ENCODE measurements at regions not wholly inside any gene's neighbourhood (a gene's known extent, or its start where the extent isn't known, plus 50 kb on each side); places are given as distances from the start of the nearest gene placed in this dataset.
"Not testable (repeated sequence)": the region's sequence is repeated elsewhere in the genome, so short reads cannot be mapped to it uniquely, and the experiment has no call there.

GRCh38 chr17:83159204-83160049 is 80.0 kb downstream of the METRNL start:
- DNase-seq (ENCODE audit: low read depth in 2 of 2), result no peak

GRCh38 chr17:83160443-83161297 is 81.3 kb downstream of the METRNL start:
- no peak for DNase-seq (ENCODE audit: low read depth in 2 of 2)

DNA sequence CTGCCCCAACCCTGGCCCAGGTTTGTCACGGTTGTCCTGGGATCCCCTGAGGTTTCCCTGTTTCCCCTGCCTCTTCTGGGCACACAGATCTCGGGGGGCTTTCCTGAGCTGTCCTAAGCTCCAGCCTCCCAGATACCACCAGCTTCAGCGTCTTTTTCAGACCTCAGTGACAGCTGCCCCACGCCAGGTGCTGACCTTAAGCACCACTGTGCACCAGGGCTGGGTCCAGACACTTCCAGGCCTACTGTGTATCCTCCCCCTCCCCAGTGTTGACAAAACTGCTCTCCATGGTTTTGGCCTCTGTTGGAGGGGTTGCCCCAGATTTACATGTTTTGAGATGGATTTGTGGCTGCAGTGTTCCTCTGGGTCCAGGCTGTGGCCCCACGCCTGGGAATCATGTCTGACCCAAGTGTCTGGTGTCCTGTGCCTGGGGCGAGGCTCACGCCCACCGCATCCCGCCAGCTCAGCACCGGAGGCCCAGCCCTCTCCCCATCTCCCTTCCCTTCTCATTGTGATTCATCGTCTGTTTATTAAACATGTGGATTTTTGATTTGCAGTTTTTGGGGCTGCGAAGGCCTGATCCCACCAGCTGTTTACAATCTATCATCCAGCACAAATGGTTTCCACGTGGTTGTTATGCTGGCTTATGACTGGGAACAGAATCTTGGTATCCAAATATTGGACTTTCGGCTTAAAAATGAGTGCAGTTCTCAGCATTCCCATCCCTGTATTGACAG is 82.1 kb downstream of the METRNL start:
- no peak for DNase-seq (ENCODE audit: low read depth in 2 of 2)

- no peak for DNase-seq (ENCODE audit: low read depth in 2 of 2)
Observed at GRCh38 chr17:83162035-83162745, 82.8 kb downstream of the METRNL start.

- no peak for DNase-seq (ENCODE audit: low read depth in 2 of 2)
Observed at GRCh38 chr17:83164490-83164889, 85.1 kb downstream of the METRNL start.

DNA sequence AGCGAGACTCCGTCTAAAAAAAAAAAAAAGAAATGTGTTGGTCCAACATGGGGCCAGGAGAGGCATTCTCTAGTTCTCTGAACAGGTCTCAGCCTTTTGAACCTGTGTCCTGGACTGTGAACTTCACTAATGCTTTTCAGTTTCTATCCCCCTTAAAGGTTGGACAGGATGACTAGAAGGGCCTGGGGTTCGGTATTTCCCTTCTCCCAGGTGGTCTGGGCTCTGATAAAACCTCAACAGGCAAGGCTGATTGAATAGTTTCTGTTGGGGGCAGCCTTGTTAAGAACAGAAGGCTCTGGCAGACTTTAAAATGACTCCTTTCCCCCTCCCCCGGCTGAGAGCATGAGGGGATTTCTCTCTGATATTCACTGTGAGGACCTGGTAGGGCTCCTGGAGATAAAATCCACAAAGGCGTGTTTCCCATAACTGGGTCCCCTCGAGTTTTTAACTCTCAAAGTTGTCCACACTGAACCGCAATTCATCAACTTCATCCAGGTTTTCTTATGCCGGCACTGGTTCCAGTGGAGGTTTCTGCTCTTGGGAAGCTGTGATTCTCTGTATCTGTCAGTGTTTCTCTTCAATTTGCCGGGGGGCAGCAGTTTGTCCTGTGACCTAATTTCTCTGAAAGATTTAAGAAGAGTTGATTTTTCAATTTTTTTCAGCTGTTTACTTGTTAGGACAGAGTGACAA is 91.3 kb downstream of the METRNL start:
- no peak for DNase-seq (ENCODE audit: low read depth in 2 of 2)

DNA sequence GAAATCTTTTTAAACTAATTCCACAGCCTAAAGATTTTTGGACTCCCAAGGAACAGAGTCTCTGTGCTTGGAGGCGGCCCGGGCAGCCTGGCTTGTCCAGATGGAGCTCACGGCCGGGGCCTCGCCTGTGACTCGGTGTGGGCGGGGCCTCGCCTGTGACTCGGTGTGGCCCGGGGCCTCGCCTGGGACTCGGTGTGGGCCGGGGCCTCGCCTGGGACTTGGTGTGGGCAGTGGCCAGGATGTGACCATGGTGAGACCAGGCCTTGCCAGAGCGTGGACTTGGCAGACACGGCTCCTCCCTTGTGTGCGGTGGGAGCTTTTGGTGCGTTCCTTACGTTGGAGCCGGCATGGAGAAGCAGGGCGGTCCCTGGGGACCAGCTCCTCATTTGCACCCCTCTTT is 92.3 kb downstream of the METRNL start:
- no peak for DNase-seq (ENCODE audit: low read depth in 2 of 2)

DNA sequence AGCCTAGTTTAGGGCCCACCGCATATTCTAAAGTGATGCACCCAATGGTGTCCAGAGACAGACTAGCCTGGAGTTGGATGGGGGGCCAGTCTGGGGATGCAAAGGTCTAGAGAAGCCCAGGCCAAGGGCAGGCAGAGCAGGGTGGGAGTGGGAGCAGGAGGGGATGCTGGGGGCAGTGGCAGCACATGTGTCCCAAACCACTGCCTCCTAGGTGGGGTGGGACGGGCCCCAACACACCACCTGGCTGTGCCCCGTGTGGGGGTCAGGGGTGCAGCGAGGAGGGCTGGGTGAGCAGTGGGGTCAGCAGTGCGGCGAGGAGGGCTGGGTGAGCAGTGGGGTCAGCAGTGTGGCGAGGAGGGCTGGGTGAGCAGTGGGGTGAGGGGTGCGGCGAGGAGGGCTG is 92.7 kb downstream of the METRNL start:
- DNase-seq (ENCODE audit: low read depth in 2 of 2), result not testable (repeated sequence)

- DNase-seq (ENCODE audit: low read depth in 2 of 2), result not testable (repeated sequence)
Observed at GRCh38 chr17:83172646-83173045, 93.2 kb downstream of the METRNL start.

- not testable (repeated sequence) for DNase-seq (ENCODE audit: low read depth in 2 of 2)
Observed at GRCh38 chr17:83173180-83173913, 93.9 kb downstream of the METRNL start.

GRCh38 chr17:83173914-83174361 is 94.5 kb downstream of the METRNL start:
- no peak for DNase-seq (ENCODE audit: low read depth in 2 of 2)

GRCh38 chr17:83174362-83175118 is 95.1 kb downstream of the METRNL start:
- DNase-seq (ENCODE audit: low read depth in 2 of 2), result no peak

DNA sequence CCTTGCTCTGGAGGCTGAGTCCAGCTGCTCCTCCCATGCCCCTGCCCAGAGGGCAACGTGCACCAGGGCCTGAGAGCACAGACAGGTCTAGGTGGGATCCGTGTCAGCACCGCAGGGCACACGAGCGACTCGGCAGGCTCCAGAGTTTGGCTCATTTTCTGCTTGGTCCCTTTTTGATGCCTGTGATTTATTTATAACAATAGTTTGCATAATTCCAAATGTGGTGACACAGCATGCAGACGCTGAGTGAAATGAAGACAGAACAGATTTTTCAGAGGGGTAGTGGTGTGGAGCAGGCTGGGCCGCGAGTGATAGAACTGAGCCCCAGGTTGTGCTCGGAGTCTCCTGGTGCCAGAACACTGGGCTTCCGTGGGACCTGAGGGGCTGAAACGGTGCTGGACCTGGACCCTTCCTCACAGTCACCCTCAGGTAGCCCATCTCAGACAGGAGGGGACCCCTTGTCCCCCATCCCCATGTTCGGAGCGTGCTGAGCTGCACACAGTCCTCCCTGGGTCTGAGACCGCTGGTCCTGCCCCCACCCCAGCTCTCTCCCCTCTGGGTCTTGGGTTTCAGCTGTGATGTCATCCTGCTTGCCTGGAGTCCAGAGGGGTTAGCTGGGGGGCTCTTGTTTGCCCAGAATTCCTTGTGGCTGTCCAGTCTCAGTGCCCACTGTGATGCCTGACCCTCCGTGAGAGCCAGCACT is 95.9 kb downstream of the METRNL start:
- no peak for DNase-seq (ENCODE audit: low read depth in 2 of 2)

DNA sequence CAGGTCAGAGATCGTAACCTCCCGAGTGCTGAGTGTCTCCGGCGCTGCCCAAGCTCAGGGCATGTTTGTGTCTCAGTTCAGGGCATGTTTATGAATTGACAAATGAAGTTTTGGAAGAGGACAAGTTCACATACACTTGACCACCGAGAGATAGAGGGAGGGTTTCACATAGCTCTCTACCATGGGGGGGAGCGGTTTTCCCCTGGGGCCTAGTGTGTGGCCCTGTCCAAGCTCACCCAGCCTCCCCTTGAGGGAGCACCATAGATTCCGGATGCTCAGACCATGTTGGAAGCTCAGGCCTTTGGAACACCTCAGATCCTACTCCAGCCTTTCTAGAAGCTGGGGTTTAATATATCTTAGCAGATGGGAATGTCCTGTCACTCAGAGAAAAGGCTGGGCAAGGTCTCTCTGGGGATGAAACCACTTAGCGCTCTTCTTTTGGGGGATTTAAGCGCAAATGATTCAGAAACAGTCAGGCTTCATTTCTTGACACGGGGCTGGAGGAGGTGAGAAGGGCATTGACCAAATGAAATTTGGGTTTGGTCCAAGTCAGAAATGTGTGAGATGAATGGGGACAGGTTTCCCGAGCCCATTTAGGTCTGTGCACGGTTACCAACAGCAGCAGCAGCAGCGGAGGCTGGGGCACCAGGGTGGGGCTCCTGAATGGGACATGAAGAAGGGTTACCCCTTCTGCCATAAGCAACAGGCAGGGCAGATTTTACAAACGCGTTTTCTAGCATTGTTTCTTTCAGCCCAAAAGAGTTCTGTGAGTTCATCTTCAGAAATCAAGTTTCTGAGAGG is 96.6 kb downstream of the METRNL start:
- no peak for DNase-seq (ENCODE audit: low read depth in 2 of 2)

DNA sequence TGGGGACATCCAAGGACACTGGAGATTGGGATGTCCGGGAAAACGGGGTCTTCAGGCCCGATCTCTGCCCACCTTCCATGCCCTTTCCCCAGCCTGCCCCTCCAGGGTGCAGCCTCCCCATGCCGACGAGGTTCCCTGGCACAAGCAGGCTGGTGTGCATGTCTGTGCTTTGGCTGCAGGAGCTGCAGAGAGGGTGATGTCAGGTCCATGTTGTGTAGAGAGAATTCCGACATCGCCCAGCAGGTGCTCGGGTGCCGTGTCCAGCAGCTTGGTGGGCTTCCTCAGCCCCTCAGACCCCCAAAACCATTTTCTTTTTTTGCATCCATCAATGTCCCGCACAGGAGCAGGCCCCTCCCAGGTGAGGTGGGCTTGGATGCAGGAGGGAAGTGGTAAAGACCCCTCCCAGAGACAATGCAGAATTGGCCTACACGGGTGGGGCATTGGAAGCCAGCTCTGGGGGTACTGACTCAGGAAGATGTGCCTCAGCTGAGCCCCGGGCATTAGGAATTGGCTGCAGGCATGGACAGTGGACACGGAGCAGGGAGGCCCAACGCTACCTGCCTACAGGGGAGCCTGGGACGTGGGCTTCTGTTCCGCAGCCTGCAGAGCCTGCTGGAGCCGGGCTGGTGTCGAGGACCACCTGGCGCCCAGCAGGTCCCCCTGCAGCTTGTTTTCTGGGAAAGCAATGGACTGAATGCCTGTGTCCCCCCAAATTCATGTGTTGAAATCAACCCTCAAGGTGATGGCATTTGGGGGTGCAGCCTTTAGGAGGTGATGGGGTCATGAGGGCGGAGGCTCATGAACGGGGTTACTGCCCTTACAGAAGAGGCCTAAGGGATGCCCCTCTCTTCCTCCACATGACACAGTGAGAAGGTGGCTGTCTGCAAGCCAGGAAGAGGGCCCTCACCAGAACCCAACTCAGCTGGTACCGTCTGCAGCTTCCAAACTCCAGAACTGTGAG is 97.5 kb downstream of the METRNL start:
- DNase-seq (ENCODE audit: low read depth in 2 of 2), result no peak

DNA sequence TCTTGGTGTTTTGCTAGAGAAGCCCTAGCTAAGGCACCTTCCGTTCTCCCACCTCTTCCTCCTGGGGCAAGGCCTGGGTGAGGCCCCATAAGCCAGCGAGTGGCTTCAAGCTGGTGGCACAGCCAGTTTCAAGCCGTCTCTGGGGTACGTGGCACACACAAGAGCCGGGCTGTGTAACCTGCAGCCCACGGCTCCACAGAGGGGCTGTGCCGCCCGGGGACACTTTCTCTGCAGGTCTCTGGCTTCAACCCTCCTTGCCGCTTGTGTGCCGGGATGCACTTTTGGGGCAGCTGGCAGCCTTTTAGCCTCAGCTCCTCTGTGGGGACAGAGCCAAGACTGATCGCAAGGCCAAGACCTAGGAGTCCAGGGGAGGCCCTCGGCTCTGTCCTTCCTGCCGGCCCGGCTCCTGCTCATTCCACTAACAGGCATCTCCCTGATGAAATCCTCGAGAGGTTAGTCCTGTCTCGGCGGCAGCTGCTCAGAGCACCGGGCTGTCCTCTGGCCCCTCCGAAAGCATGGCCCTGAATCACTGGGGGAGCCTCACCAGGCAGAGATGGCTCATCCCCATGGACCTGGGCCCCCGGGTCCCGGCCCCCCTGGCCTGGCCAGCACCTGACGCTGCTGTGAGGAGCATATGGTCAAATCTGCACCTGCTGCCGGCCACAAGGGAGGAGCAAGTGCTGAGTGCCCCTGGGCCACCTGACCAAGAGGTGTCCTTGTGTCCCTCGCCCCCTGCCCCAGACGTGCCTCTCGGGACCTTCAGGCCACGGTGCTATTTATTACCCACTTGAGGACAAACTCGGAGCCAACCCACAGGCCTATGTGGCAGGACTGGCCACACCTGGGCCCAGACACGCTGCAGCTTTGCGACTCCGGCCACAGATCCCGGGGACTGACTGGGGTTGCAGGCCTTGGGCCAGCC is 98.5 kb downstream of the METRNL start:
- no peak for DNase-seq (ENCODE audit: low read depth in 2 of 2)

Measured in stimulated activated CD8-positive, alpha-beta memory T cell treated with anti-CD3 and anti-CD28 coated beads, Interleukin-7, amount 100 ng/mL, for 4 hours (primary cell).